Upper lobe of left lung (tissue), 4 donors: ENCODE measurements at regions not wholly inside any gene's neighbourhood (a gene's known extent, or its start where the extent isn't known, plus 50 kb on each side); places are given as distances from the start of the nearest gene placed in this dataset.

Source experiments
- CTCF ChIP-seq, 6 experiments: fragments of 450-650 bp in 4 of 6; fragments of 200-600 bp in 2 of 6; sonication (generic) in 2 of 6; IDR thresholded peaks; one replicate each; pipeline ENCODE4 v1.5.1; 2016 to 2019; ENCODE audit warnings: antibody characterized with exemption in 6 of 6
- POLR2A ChIP-seq, 4 donors: fragments of 450-650 bp; IDR thresholded peaks; one replicate each; pipeline ENCODE4 v1.5.1; 2016 to 2017; ENCODE audit warnings: antibody characterized with exemption in 4 of 4, mild to moderate bottlenecking in 2 of 4
- POLR2AphosphoS5 ChIP-seq, 2 donors: sonication (generic); formaldehyde crosslinking; IDR thresholded peaks; one replicate each; pipeline ENCODE4 v1.5.1; 2017; ENCODE audit warnings: antibody characterized with exemption in 2 of 2

DNA sequence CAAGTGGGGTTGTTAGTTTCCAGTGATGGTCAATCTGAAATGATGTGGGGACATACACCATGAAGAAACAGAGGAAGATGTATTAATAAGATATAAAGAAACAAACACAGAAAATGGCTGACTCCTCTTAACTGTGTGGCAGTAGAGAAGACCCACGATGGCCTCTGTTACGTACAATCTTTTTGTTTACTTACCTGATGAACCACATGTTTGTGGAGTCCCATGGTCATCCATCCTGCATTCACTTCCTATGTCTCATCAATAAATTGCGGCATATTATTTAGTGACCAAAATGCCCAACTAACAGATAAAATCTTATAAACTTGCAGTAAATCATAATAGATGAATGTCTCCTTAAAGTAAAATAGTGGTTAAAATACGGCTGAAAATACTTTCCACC lies 740.1 kb upstream of the LINC00305 start:
- TF ChIP-seq CTCF (IDR thresholded peaks at IDR 0.05) = no peak
- no peak for TF ChIP-seq POLR2A (IDR thresholded peaks at IDR 0.05)
- no peak for TF ChIP-seq POLR2AphosphoS5 (IDR thresholded peaks at IDR 0.05)
